GM13977 (cell line): ENCODE measurements at regions not wholly inside any gene's neighbourhood (a gene's known extent, or its start where the extent isn't known, plus 50 kb on each side); places are given as distances from the start of the nearest gene placed in this dataset.

Source experiments
- DNase-seq: peaks from one replicate; pipeline ENCODE4 v3.0.0; 2012; ENCODE audit warnings: low spot score
- in situ Hi-C: fragments of 300-500 bp; cut with MboI; formaldehyde crosslinking; loops from one replicate; pipeline ENCODE4 v1.12.0; 2022; ENCODE audit warnings: low sequenced_read_pairs, low pct_unique_long_range_greater_than_20kb, mixed read lengths, inconsistent platforms; ENCODE audit not compliant: unreplicated experiment
- TF ChIP-seq, protein P1 (sequence below): IDR thresholded peaks from 2 replicates; pipeline ENCODE4 v1.5.1; 2012; ENCODE audit warnings: mild to moderate bottlenecking, control low read depth; ENCODE audit not compliant: insufficient read depth; ENCODE audit errors: extremely low read depth, missing control alignments

DNA sequence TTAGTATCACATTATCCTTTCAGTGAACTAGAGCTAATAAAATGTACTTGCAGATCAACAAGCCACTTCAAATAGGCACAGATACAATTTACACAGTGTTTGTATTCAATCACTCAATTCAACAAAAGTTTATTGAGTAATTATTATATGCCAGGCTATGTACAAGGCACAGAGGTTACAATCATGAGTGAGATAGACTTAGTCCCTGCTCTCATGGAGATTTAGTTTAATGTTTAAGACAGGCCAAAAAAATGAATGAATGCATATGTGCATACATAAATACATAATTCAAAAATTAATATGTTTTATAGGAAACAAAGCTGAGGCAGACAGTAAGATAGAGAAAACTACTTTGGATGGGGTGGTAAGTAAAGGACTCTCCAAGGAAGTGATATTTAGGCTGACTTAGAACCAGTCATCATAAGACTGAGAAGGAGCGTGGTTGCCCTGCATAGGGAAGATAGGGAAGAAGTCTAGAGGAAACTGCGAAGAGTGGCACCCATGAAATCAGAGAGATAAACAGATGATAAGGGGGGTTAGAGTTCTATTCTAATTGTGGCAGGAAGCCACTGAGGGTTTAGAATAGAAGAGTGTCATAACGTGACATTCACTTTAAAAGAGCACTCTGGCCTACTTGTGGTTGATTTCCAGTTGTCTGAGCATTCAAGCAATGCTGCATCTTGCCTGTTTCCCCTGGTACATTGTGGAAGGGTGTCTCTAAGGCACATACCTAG is 49.7 kb upstream of the GRAMD2B start:
- no peak for DNase-seq
- TF ChIP-seq, protein P1, sequence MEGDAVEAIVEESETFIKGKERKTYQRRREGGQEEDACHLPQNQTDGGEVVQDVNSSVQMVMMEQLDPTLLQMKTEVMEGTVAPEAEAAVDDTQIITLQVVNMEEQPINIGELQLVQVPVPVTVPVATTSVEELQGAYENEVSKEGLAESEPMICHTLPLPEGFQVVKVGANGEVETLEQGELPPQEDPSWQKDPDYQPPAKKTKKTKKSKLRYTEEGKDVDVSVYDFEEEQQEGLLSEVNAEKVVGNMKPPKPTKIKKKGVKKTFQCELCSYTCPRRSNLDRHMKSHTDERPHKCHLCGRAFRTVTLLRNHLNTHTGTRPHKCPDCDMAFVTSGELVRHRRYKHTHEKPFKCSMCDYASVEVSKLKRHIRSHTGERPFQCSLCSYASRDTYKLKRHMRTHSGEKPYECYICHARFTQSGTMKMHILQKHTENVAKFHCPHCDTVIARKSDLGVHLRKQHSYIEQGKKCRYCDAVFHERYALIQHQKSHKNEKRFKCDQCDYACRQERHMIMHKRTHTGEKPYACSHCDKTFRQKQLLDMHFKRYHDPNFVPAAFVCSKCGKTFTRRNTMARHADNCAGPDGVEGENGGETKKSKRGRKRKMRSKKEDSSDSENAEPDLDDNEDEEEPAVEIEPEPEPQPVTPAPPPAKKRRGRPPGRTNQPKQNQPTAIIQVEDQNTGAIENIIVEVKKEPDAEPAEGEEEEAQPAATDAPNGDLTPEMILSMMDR = no peak

More for the DNA sequence above, 49.7 kb upstream of the GRAMD2B start:
- in situ Hi-C loops = no loop called here
